ENCODE measurements at regions not wholly inside any gene's neighbourhood (a gene's known extent, or its start where the extent isn't known, plus 50 kb on each side); places are given as distances from the start of the nearest gene placed in this dataset.
"Not testable (repeated sequence)": the region's sequence is repeated elsewhere in the genome, so short reads cannot be mapped to it uniquely, and the experiment has no call there.

DNA sequence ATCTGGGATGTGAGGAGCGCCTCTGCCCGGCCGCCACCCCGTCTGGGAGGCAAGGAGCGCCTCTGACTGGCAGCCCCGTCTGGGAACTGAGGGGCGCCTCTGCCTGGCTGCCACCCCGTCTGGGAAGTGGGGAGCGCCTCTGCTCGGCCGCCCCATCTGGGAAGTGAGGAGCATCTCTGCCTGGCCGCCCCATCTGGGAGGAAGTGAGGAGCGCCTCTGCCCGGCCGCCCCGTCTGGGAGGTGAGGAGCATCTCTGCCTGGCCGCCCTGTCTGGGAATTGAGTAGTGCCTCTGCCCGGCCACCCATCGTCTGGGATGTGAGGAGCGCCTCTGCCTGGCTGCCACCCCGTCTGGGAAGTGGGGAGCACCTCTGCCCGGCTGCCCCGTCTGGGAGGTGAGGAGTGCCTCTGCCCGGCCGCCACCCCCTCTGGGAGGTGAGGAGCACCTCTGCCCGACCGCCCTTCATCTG lies 481.5 kb upstream of the GNPDA2 start:
- H3K27me3 ChIP-seq (ENCODE audit: control insufficient read depth, insufficient read depth, low read length); H3K27ac Mint-ChIP-seq; H3K4me3 ChIP-seq (ENCODE audit: low read depth, low read length); H3K4me1 Mint-ChIP-seq; H3K4me1 ChIP-seq (ENCODE audit: control insufficient read depth, insufficient read depth, low read length, poor library complexity, severe bottlenecking); H3K36me3 ChIP-seq (ENCODE audit: control insufficient read depth, insufficient read depth, low read length); DNase-seq; ATAC-seq (ENCODE audit: low read depth in 2 of 2); H3K9me3 ChIP-seq (ENCODE audit: control insufficient read depth in 2 of 2, low read length in 2 of 2); H3K27ac ChIP-seq (ENCODE audit: insufficient read depth, low read length, poor library complexity, severe bottlenecking); H3K4me3 Mint-ChIP-seq; H3K36me3 Mint-ChIP-seq; H3K27me3 Mint-ChIP-seq: not testable (repeated sequence)
- H3K9me3 Mint-ChIP-seq = peaks cover 6 to 43% (median 11%) of the 10 kb centered on the region in 7 donors

DNA sequence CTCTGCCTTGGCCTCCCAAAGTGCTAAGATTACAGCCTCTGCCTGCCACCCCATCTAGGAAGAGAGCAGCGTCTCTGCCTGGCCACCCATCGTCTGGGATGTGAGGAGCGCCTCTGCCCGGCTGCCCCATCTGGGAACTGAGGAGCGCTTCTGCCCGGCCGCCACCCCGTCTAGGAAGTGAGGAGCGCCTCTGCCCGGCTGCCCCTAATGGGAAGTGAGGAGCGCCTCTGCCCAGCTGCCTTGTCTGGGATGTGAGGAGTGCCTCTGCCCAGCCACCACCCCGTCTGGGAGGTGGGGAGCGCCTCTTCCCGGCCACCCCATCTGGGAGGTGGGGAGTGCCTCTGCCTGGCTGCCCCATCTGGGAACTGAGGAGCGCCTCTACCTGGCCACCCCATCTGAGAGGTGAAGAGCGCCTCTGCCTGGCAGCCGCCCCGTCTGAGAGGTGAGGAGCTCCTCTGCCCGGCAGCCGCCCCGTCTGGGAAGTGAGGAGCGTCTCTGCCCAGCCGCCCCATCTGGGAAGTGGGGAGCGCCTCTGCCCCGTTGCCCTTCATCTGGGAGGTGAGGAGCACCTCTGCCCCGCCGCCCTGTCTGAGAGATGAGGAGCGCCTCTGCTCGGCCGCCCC lies 481.0 kb upstream of the GNPDA2 start:
- H3K4me3 ChIP-seq (ENCODE audit: low read depth, low read length); H3K27ac ChIP-seq (ENCODE audit: insufficient read depth, low read length, poor library complexity, severe bottlenecking); H3K4me1 ChIP-seq (ENCODE audit: control insufficient read depth, insufficient read depth, low read length, poor library complexity, severe bottlenecking); H3K27ac Mint-ChIP-seq; ATAC-seq (ENCODE audit: low read depth in 2 of 2); H3K36me3 ChIP-seq (ENCODE audit: control insufficient read depth, insufficient read depth, low read length); H3K4me1 Mint-ChIP-seq; H3K4me3 Mint-ChIP-seq; DNase-seq; H3K27me3 ChIP-seq (ENCODE audit: control insufficient read depth, insufficient read depth, low read length); H3K9me3 ChIP-seq (ENCODE audit: control insufficient read depth in 2 of 2, low read length in 2 of 2); H3K36me3 Mint-ChIP-seq; H3K27me3 Mint-ChIP-seq: not testable (repeated sequence)
- H3K9me3 Mint-ChIP-seq = peaks cover 5 to 46% (median 10%) of the 10 kb centered on the region in 7 donors

DNA sequence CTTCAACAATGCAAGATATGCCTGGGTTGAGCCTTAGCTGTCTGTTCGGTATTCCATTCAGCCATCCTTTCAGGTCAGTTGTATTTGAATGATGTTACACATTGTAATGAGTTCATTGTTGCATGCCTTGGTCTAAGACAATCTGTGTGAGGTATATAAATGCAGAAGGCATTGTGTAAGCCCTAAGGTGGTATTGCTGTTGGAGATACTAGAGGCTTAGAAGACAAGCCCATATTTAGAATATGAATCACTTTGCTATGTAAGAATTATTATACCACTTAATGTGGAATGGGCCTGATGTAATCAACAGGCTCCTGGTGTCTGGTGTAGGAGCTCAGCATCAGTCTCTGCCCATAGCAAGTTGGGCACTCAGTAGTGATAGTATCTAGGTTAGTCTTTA lies 473.4 kb upstream of the GNPDA2 start:
- ATAC-seq (ENCODE audit: low read depth in 2 of 2) = no peak

DNA sequence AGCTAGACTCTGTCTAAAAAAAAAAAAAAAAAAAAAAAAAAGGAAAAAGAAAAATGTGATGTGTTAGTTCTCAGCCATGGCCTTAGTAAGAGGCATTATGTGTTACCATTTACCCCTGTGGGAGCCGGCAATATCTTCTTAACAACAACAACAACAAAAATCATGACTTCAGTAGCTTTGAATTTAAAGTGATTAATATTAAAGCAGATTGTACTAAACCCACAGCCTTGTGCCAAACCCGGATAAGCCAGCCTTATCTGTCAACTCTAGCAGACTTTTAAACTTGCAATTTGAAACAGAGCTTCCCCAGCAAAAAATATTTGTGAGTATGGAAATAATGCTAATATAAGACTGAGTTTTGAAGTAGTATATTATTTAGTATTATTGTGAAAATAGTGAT lies 462.1 kb upstream of the GNPDA2 start:
- Histone ChIP-seq H3K9me3 (ENCODE audit: control insufficient read depth in 2 of 2, low read length in 2 of 2) (no peaks in the 10 kb centered on the region), H3K27me3 (ENCODE audit: control insufficient read depth, insufficient read depth, low read length) (no peaks in the 10 kb centered on the region), H3K4me3 (ENCODE audit: low read depth, low read length) (no peak overlapping the region), H3K4me1 (ENCODE audit: control insufficient read depth, insufficient read depth, low read length, poor library complexity, severe bottlenecking) (no peaks in the 10 kb centered on the region), H3K36me3 (ENCODE audit: control insufficient read depth, insufficient read depth, low read length) (no peaks in the 10 kb centered on the region), H3K27ac (ENCODE audit: insufficient read depth, low read length, poor library complexity, severe bottlenecking) (no peak overlapping the region)
- no peaks in the 10 kb centered on the region for H3K27me3 Mint-ChIP-seq
- peaks cover 0 to 13% (median 3%) of the 10 kb centered on the region in 7 donors for H3K9me3 Mint-ChIP-seq
- DNase-seq = no peak
- no peak overlapping the region for H3K27ac Mint-ChIP-seq
- H3K4me3 Mint-ChIP-seq = no peak overlapping the region
- H3K36me3 Mint-ChIP-seq = no peaks in the 10 kb centered on the region
- ATAC-seq (ENCODE audit: low read depth in 2 of 2) = no peak
- no peaks in the 10 kb centered on the region for H3K4me1 Mint-ChIP-seq

More for the DNA sequence above, 473.4 kb upstream of the GNPDA2 start:
- Mint-ChIP-seq H3K27ac (no peak overlapping the region), H3K4me1 (no peaks in the 10 kb centered on the region), H3K4me3 (no peak overlapping the region), H3K36me3 (no peaks in the 10 kb centered on the region), H3K9me3 (peaks cover 0 to 28% (median 4%) of the 10 kb centered on the region in 7 donors), H3K27me3 (no peaks in the 10 kb centered on the region)
- Histone ChIP-seq H3K36me3 (ENCODE audit: control insufficient read depth, insufficient read depth, low read length) (no peaks in the 10 kb centered on the region), H3K4me1 (ENCODE audit: control insufficient read depth, insufficient read depth, low read length, poor library complexity, severe bottlenecking) (no peaks in the 10 kb centered on the region), H3K27ac (ENCODE audit: insufficient read depth, low read length, poor library complexity, severe bottlenecking) (no peak overlapping the region), H3K9me3 (ENCODE audit: control insufficient read depth in 2 of 2, low read length in 2 of 2) (no peaks in the 10 kb centered on the region), H3K27me3 (ENCODE audit: control insufficient read depth, insufficient read depth, low read length) (no peaks in the 10 kb centered on the region), H3K4me3 (ENCODE audit: low read depth, low read length) (no peak overlapping the region)
- no peak for DNase-seq

DNA sequence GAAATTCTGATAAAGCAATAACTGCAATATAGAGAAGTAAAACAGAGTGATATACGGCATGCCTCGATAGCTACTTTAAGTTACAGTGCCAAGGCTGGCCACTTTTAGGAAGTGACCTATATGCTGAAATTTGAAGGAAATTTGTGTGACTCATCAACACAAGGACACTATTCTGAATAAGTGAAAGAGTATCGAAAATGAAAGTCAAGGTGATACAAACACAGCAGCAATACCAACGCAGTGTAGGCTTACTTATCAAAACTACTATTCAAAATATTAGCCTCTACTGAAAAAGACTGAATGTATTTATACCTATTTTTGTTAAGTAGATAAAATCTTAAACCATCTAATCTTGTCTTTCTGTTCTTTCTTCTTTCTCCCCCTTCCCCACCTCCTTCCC lies 459.9 kb upstream of the GNPDA2 start:
- H3K4me1 Mint-ChIP-seq = no peaks in the 10 kb centered on the region
- ATAC-seq (ENCODE audit: low read depth in 2 of 2) (no peak), DNase-seq (no peak)
- no peak overlapping the region for H3K27ac Mint-ChIP-seq
- Histone ChIP-seq H3K27me3 (ENCODE audit: control insufficient read depth, insufficient read depth, low read length) (no peaks in the 10 kb centered on the region), H3K36me3 (ENCODE audit: control insufficient read depth, insufficient read depth, low read length) (no peaks in the 10 kb centered on the region), H3K4me1 (ENCODE audit: control insufficient read depth, insufficient read depth, low read length, poor library complexity, severe bottlenecking) (no peaks in the 10 kb centered on the region), H3K27ac (ENCODE audit: insufficient read depth, low read length, poor library complexity, severe bottlenecking) (no peak overlapping the region), H3K9me3 (ENCODE audit: control insufficient read depth in 2 of 2, low read length in 2 of 2) (no peaks in the 10 kb centered on the region), H3K4me3 (ENCODE audit: low read depth, low read length) (no peak overlapping the region)
- no peak overlapping the region for H3K4me3 Mint-ChIP-seq
- H3K9me3 Mint-ChIP-seq = peaks cover 0 to 15% (median 3%) of the 10 kb centered on the region in 7 donors
- no peaks in the 10 kb centered on the region for H3K27me3 Mint-ChIP-seq
- no peaks in the 10 kb centered on the region for H3K36me3 Mint-ChIP-seq

DNA sequence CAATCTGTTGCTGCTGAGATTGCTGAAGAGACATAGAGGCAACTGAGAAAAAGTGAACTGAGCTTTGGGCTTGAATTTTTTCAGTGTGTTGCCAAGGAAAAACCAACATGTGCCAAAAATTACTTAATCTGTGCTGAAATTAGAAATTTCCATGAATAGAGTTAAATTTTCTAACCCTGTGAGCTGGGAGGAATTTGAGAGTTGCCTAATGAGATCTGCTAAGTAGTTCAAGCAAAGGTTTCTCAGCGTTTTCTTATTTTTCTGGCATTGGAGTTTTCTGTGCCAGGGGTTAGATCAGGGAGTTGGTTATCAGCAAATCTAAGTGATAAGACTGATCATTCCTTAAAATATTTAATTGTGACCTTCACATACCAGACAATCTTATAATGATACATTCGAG lies 457.5 kb upstream of the GNPDA2 start:
- Mint-ChIP-seq H3K27ac (no peak overlapping the region), H3K27me3 (no peaks in the 10 kb centered on the region), H3K9me3 (peaks cover 0 to 15% (median 2%) of the 10 kb centered on the region in 7 donors), H3K36me3 (no peaks in the 10 kb centered on the region), H3K4me3 (no peak overlapping the region), H3K4me1 (no peaks in the 10 kb centered on the region)
- Histone ChIP-seq H3K36me3 (ENCODE audit: control insufficient read depth, insufficient read depth, low read length) (no peaks in the 10 kb centered on the region), H3K27me3 (ENCODE audit: control insufficient read depth, insufficient read depth, low read length) (no peaks in the 10 kb centered on the region), H3K4me3 (ENCODE audit: low read depth, low read length) (no peak overlapping the region), H3K9me3 (ENCODE audit: control insufficient read depth in 2 of 2, low read length in 2 of 2) (no peaks in the 10 kb centered on the region), H3K27ac (ENCODE audit: insufficient read depth, low read length, poor library complexity, severe bottlenecking) (no peak overlapping the region), H3K4me1 (ENCODE audit: control insufficient read depth, insufficient read depth, low read length, poor library complexity, severe bottlenecking) (no peaks in the 10 kb centered on the region)
- DNase-seq (no peak), ATAC-seq (ENCODE audit: low read depth in 2 of 2) (no peak)

DNA sequence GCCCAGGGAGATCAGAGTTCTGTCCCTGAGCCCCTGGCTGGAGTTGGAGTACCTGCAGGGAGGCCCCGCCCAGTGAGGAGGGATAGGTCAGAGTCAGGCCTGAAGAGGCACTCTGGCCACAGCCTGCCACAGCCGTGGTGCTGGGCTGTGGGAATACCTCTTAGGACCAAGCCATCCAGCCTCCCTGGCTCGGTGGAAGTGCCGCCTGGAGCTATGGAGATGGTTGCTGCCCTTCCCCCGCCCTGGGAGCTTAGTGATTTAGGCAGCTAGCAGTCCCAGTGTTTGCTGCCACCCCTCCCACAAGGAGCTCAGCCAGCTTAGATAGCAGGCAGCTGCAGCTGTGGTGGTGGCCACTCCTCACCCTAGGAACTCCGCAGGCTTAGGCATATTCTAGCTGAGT lies 446.3 kb upstream of the GNPDA2 start:
- ATAC-seq (ENCODE audit: low read depth in 2 of 2) (no peak), DNase-seq (no peak)
- H3K4me3 ChIP-seq (ENCODE audit: low read depth, low read length) = no peak overlapping the region
- Mint-ChIP-seq H3K9me3 (peaks cover 2 to 26% (median 11%) of the 10 kb centered on the region in 7 donors), H3K4me1 (no peaks in the 10 kb centered on the region), H3K27me3 (no peaks in the 10 kb centered on the region), H3K4me3 (no peak overlapping the region), H3K36me3 (no peaks in the 10 kb centered on the region), H3K27ac (no peak overlapping the region)
- no peaks in the 10 kb centered on the region for H3K36me3 ChIP-seq (ENCODE audit: control insufficient read depth, insufficient read depth, low read length)
- H3K4me1 ChIP-seq (ENCODE audit: control insufficient read depth, insufficient read depth, low read length, poor library complexity, severe bottlenecking) = no peaks in the 10 kb centered on the region
- no peak overlapping the region for H3K27ac ChIP-seq (ENCODE audit: insufficient read depth, low read length, poor library complexity, severe bottlenecking)
- peaks cover 0 to 4% of the 10 kb centered on the region in 2 experiments for H3K9me3 ChIP-seq (ENCODE audit: control insufficient read depth in 2 of 2, low read length in 2 of 2)
- H3K27me3 ChIP-seq (ENCODE audit: control insufficient read depth, insufficient read depth, low read length) = no peaks in the 10 kb centered on the region

DNA sequence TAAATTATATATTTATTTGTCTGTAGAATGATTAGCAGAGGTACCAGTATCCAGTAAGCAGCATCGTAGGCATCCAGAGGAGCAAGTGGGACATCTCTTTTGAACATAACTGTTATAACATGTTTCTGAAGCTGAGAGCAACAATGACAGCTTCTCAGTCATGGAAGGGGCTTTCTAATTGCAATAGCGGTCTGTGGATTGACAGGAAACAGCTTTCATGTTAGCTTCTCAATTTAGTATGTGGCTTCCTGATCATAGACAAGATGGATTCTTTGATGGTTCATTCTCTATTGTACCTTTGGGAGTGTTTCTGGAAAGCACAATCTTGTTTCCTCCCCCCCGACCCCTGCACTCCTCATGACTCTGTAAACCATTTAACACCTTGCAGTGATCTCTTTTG lies 434.6 kb upstream of the GNPDA2 start:
- Histone ChIP-seq H3K4me3 (ENCODE audit: low read depth, low read length) (no peak overlapping the region), H3K9me3 (ENCODE audit: control insufficient read depth in 2 of 2, low read length in 2 of 2) (no peaks in the 10 kb centered on the region), H3K4me1 (ENCODE audit: control insufficient read depth, insufficient read depth, low read length, poor library complexity, severe bottlenecking) (no peaks in the 10 kb centered on the region), H3K36me3 (ENCODE audit: control insufficient read depth, insufficient read depth, low read length) (no peaks in the 10 kb centered on the region), H3K27ac (ENCODE audit: insufficient read depth, low read length, poor library complexity, severe bottlenecking) (no peak overlapping the region), H3K27me3 (ENCODE audit: control insufficient read depth, insufficient read depth, low read length) (no peaks in the 10 kb centered on the region)
- no peaks in the 10 kb centered on the region for H3K27me3 Mint-ChIP-seq
- DNase-seq = no peak
- H3K9me3 Mint-ChIP-seq = peaks cover 0 to 24% (median 7%) of the 10 kb centered on the region in 7 donors
- H3K4me3 Mint-ChIP-seq = no peak overlapping the region
- H3K27ac Mint-ChIP-seq = no peak overlapping the region
- no peaks in the 10 kb centered on the region for H3K36me3 Mint-ChIP-seq
- no peaks in the 10 kb centered on the region for H3K4me1 Mint-ChIP-seq
- ATAC-seq (ENCODE audit: low read depth in 2 of 2) = no peak

All from CD4-positive, CD25-positive, alpha-beta regulatory T cell (primary cell).